ENCODE measurements at regions not wholly inside any gene's neighbourhood (a gene's known extent, or its start where the extent isn't known, plus 50 kb on each side); places are given as distances from the start of the nearest gene placed in this dataset.
"Not testable (repeated sequence)": the region's sequence is repeated elsewhere in the genome, so short reads cannot be mapped to it uniquely, and the experiment has no call there.

GRCh38 chr2:87464219-87464618 lies 283.7 kb upstream of the PLGLB2 start:
- not testable (repeated sequence) for TF ChIP-seq ZNF645 (tag by site-specific recombination; IDR thresholded peaks at IDR 0.05); ZNF600 (tag by site-specific recombination; IDR thresholded peaks at IDR 0.05); CTCF (tag by site-specific recombination; IDR thresholded peaks at IDR 0.05); ZNF704 (tag by site-specific recombination; IDR thresholded peaks at IDR 0.05); GLI4 (tag by site-specific recombination; IDR thresholded peaks at IDR 0.05); HOXA7 (CRISPR knock-in tag; IDR thresholded peaks at IDR 0.05; ENCODE audit: borderline replicate concordance); KLF10 (tag by site-specific recombination; IDR thresholded peaks at IDR 0.05); KLF16 (tag by site-specific recombination; IDR thresholded peaks at IDR 0.05); ZNF274 (IDR thresholded peaks at IDR 0.05; ENCODE audit: low read length); ZNF274 (tag by site-specific recombination; IDR thresholded peaks at IDR 0.05; ENCODE audit: borderline replicate concordance); OSR2 (tag by site-specific recombination; IDR thresholded peaks at IDR 0.05); TCF7L2 (IDR thresholded peaks at IDR 0.05; ENCODE audit: borderline replicate concordance, low read depth, low read length); YY1 (tag by site-specific recombination; IDR thresholded peaks at IDR 0.05)
